Neural crest cell (in vitro differentiated cells): ENCODE measurements at regions not wholly inside any gene's neighbourhood (a gene's known extent, or its start where the extent isn't known, plus 50 kb on each side); places are given as distances from the start of the nearest gene placed in this dataset.

Source experiments
- DNase-seq: peaks from one replicate; pipeline ENCODE4 v3.0.0; 2021; ENCODE audit warnings: low read depth, mixed read lengths, low spot score
- H3K27ac Mint-ChIP-seq: one replicate; pipeline ENCODE4 v1.8.0; 2021; ENCODE audit warnings: mild to moderate bottlenecking, mixed read lengths; ENCODE audit not compliant: unreplicated experiment
- H3K27me3 Mint-ChIP-seq: 2 replicates; pipeline ENCODE4 v1.8.0; 2021; ENCODE audit warnings: low read depth, mild to moderate bottlenecking, mixed read lengths
- H3K36me3 Mint-ChIP-seq: 2 replicates; pipeline ENCODE4 v1.8.0; 2021; ENCODE audit warnings: low read depth, mild to moderate bottlenecking, mixed read lengths
- H3K4me1 Mint-ChIP-seq: 2 replicates; pipeline ENCODE4 v1.8.0; 2021; ENCODE audit warnings: mixed read lengths
- H3K4me3 Mint-ChIP-seq: one replicate; pipeline ENCODE4 v1.8.0; 2021; ENCODE audit warnings: mild to moderate bottlenecking, mixed read lengths
- H3K9me3 Mint-ChIP-seq: 2 replicates; pipeline ENCODE4 v1.8.0; 2021; ENCODE audit warnings: mixed read lengths
- CTCF ChIP-seq: fragments of 200-600 bp; sonication (generic); conservative IDR thresholded peaks from 2 replicates; pipeline ENCODE4 v1.5.0; 2021; ENCODE audit warnings: antibody characterized with exemption, mild to moderate bottlenecking

GRCh38 chr1:30319765-30320580 is 403.4 kb downstream of the MATN1 start:
- peaks cover 16% of the 10 kb centered on the region for H3K27me3 Mint-ChIP-seq
- no peaks in the 10 kb centered on the region for H3K9me3 Mint-ChIP-seq
- H3K4me1 Mint-ChIP-seq = no peaks in the 10 kb centered on the region
- H3K27ac Mint-ChIP-seq = no peak overlapping the region
- no peaks in the 10 kb centered on the region for H3K36me3 Mint-ChIP-seq
- TF ChIP-seq CTCF = no peak
- H3K4me3 Mint-ChIP-seq = no peak overlapping the region
- no peak for DNase-seq

GRCh38 chr1:30318864-30319718 is 404.3 kb downstream of the MATN1 start:
- Mint-ChIP-seq H3K36me3 (no peaks in the 10 kb centered on the region), H3K4me3 (no peak overlapping the region), H3K27ac (no peak overlapping the region), H3K4me1 (no peaks in the 10 kb centered on the region), H3K27me3 (peaks cover 23% of the 10 kb centered on the region), H3K9me3 (no peaks in the 10 kb centered on the region)
- no peak for TF ChIP-seq CTCF
- DNase-seq = no peak

GRCh38 chr1:30318413-30318812 is 405.0 kb downstream of the MATN1 start:
- DNase-seq = no peak
- no peak for TF ChIP-seq CTCF

GRCh38 chr1:30317921-30318320 is 405.5 kb downstream of the MATN1 start:
- no peak overlapping the region for H3K27ac Mint-ChIP-seq
- H3K9me3 Mint-ChIP-seq = no peaks in the 10 kb centered on the region
- H3K27me3 Mint-ChIP-seq = peaks cover 28% of the 10 kb centered on the region
- H3K4me3 Mint-ChIP-seq = no peak overlapping the region
- no peaks in the 10 kb centered on the region for H3K4me1 Mint-ChIP-seq
- no peak for DNase-seq
- TF ChIP-seq CTCF = no peak
- no peaks in the 10 kb centered on the region for H3K36me3 Mint-ChIP-seq

More at GRCh38 chr1:30318413-30318812, 405.0 kb downstream of the MATN1 start:
- Mint-ChIP-seq H3K9me3 (no peaks in the 10 kb centered on the region), H3K27me3 (peaks cover 28% of the 10 kb centered on the region), H3K4me1 (no peaks in the 10 kb centered on the region), H3K27ac (no peak overlapping the region), H3K4me3 (no peak overlapping the region), H3K36me3 (no peaks in the 10 kb centered on the region)

GRCh38 chr1:30316056-30316455 is 407.3 kb downstream of the MATN1 start:
- Mint-ChIP-seq H3K4me1 (no peaks in the 10 kb centered on the region), H3K4me3 (no peak overlapping the region), H3K36me3 (no peaks in the 10 kb centered on the region), H3K9me3 (no peaks in the 10 kb centered on the region), H3K27ac (no peak overlapping the region), H3K27me3 (peaks cover 31% of the 10 kb centered on the region)
- no peak for DNase-seq
- TF ChIP-seq CTCF = no peak
